ENCODE measurements at regions not wholly inside any gene's neighbourhood (a gene's known extent, or its start where the extent isn't known, plus 50 kb on each side); places are given as distances from the start of the nearest gene placed in this dataset.

- Histone ChIP-seq H3K4me1 (ENCODE audit: control insufficient read depth in 1 of 2, insufficient read depth in 1 of 2, low read depth in 1 of 2, low read length in 1 of 2) (no peaks in the 10 kb centered on the region), H3K27me3 (no peaks in the 10 kb centered on the region), H3K36me3 (no peaks in the 10 kb centered on the region), H3K4me3 (ENCODE audit: low read depth in 1 of 2, low read length in 1 of 2) (no peak overlapping the region), H3K9me3 (no peaks in the 10 kb centered on the region), H3K27ac (no peak overlapping the region)
- TF ChIP-seq CTCF (IDR thresholded peaks at IDR 0.05), result no peak
Observed at GRCh38 chr2:14712111-14712510, 79.6 kb downstream of the LRATD1 start.

- Histone ChIP-seq H3K27me3 (no peaks in the 10 kb centered on the region), H3K9me3 (no peaks in the 10 kb centered on the region), H3K27ac (no peak overlapping the region), H3K4me3 (ENCODE audit: low read depth in 1 of 2, low read length in 1 of 2) (no peak overlapping the region), H3K36me3 (no peaks in the 10 kb centered on the region), H3K4me1 (ENCODE audit: control insufficient read depth in 1 of 2, insufficient read depth in 1 of 2, low read depth in 1 of 2, low read length in 1 of 2) (no peaks in the 10 kb centered on the region)
- no peak for TF ChIP-seq CTCF (IDR thresholded peaks at IDR 0.05)
Observed at GRCh38 chr2:14713248-14713647, 80.7 kb downstream of the LRATD1 start.

- no peak overlapping the region for H3K4me3 ChIP-seq (ENCODE audit: low read depth in 1 of 2, low read length in 1 of 2)
- no peak for TF ChIP-seq CTCF (IDR thresholded peaks at IDR 0.05)
- H3K36me3 ChIP-seq, result no peaks in the 10 kb centered on the region
- H3K9me3 ChIP-seq, result no peaks in the 10 kb centered on the region
- no peak overlapping the region for H3K27ac ChIP-seq
- no peaks in the 10 kb centered on the region for H3K4me1 ChIP-seq (ENCODE audit: control insufficient read depth in 1 of 2, insufficient read depth in 1 of 2, low read depth in 1 of 2, low read length in 1 of 2)
- H3K27me3 ChIP-seq, result no peaks in the 10 kb centered on the region
Observed at GRCh38 chr2:14715600-14715999, 83.1 kb downstream of the LRATD1 start.

GRCh38 chr2:14716319-14716718, 83.8 kb downstream of the LRATD1 start:
- no peak overlapping the region for H3K27ac ChIP-seq
- H3K4me1 ChIP-seq (ENCODE audit: control insufficient read depth in 1 of 2, insufficient read depth in 1 of 2, low read depth in 1 of 2, low read length in 1 of 2), result no peaks in the 10 kb centered on the region
- H3K4me3 ChIP-seq (ENCODE audit: low read depth in 1 of 2, low read length in 1 of 2), result no peak overlapping the region
- no peaks in the 10 kb centered on the region for H3K27me3 ChIP-seq
- no peaks in the 10 kb centered on the region for H3K36me3 ChIP-seq
- no peak for TF ChIP-seq CTCF (IDR thresholded peaks at IDR 0.05)
- no peaks in the 10 kb centered on the region for H3K9me3 ChIP-seq

- no peaks in the 10 kb centered on the region for H3K9me3 ChIP-seq
- no peaks in the 10 kb centered on the region for H3K27me3 ChIP-seq
- TF ChIP-seq CTCF (IDR thresholded peaks at IDR 0.05), result no peak
- no peaks in the 10 kb centered on the region for H3K4me1 ChIP-seq (ENCODE audit: control insufficient read depth in 1 of 2, insufficient read depth in 1 of 2, low read depth in 1 of 2, low read length in 1 of 2)
- H3K36me3 ChIP-seq, result no peaks in the 10 kb centered on the region
- no peak overlapping the region for H3K27ac ChIP-seq
- H3K4me3 ChIP-seq (ENCODE audit: low read depth in 1 of 2, low read length in 1 of 2), result no peak overlapping the region
Observed at GRCh38 chr2:14717131-14717530, 84.6 kb downstream of the LRATD1 start.

- H3K9me3 ChIP-seq, result no peaks in the 10 kb centered on the region
- no peak for TF ChIP-seq CTCF (IDR thresholded peaks at IDR 0.05)
- H3K4me3 ChIP-seq (ENCODE audit: low read depth in 1 of 2, low read length in 1 of 2), result no peak overlapping the region
- no peaks in the 10 kb centered on the region for H3K27me3 ChIP-seq
- H3K36me3 ChIP-seq, result no peaks in the 10 kb centered on the region
- H3K27ac ChIP-seq, result no peak overlapping the region
- no peaks in the 10 kb centered on the region for H3K4me1 ChIP-seq (ENCODE audit: control insufficient read depth in 1 of 2, insufficient read depth in 1 of 2, low read depth in 1 of 2, low read length in 1 of 2)
Observed at GRCh38 chr2:14720319-14720718, 87.8 kb downstream of the LRATD1 start.
